ENCODE measurements at regions not wholly inside any gene's neighbourhood (a gene's known extent, or its start where the extent isn't known, plus 50 kb on each side); places are given as distances from the start of the nearest gene placed in this dataset.

DNA sequence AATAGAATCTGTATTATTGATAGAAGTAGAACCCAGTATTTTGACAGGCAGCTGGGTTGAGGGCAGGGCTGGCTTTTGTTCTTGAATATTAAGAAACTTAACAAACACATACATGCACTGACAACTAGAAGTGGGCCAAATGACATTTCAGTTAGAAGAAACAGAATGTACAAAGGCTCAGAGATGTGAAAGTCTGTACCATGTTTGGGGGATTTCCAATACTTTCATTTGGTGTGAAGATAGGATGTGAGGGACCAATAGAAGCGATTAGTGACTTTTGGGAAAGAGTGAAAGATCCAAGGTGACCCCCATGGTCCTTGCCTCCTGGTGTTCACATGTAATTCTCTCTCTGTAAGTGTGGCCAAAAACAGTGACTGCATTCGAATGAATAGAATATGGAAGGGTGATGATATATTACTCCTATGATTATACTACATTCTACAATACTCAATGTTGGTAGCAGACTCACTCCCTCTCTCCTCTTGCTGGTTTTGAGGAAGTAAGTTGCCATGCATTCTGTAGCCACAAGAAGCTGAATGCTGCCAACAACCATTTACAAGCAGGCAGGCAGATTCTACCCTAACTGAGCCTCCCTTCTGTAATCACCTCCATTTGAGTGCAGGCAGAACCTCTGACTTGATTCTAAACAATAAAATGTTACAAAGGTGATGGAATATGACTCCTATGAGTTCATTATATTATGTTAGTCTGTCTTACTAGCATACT lies 151.4 kb downstream of the TMEM168 start:
- DNase-seq (ENCODE audit: low read depth, low spot score) (no peak), ATAC-seq (no peak)
- Histone ChIP-seq H3K9ac (ENCODE audit: low read length) (no peak overlapping the region), H3K4me2 (ENCODE audit: low read length) (no peak overlapping the region), H3K9me2 (ENCODE audit: insufficient read depth) (no peaks in the 10 kb centered on the region), H3K36me3 (ENCODE audit: control insufficient read depth in 1 of 2, insufficient read depth in 2 of 2, low read length in 2 of 2) (no peaks in the 10 kb centered on the region), H2AFZ (ENCODE audit: low read depth, low read length, poor library complexity, severe bottlenecking) (no peak overlapping the region), H3K9me3 (ENCODE audit: control insufficient read depth in 1 of 2, insufficient read depth in 1 of 2, low read depth in 1 of 2, low read length in 2 of 2) (no peaks in the 10 kb centered on the region), H3K27me3 (ENCODE audit: insufficient read depth, low read length) (no peaks in the 10 kb centered on the region), H3K4me3 (replicated peaks in 1 of 2; ENCODE audit: low read depth in 1 of 2, low read length in 2 of 2) (no peak overlapping the region), H3K4me1 (ENCODE audit: control insufficient read depth in 1 of 2, insufficient read depth in 2 of 2, low read length in 2 of 2) (no peaks in the 10 kb centered on the region), H4K20me1 (ENCODE audit: insufficient read depth) (no peaks in the 10 kb centered on the region), H3K27ac (ENCODE audit: low read depth, low read length) (no peak overlapping the region), H3K79me2 (ENCODE audit: insufficient read depth, low read length) (no peaks in the 10 kb centered on the region)
- no TSS peak for BruUV-seq (replicated peaks)
- TF ChIP-seq, protein P1, sequence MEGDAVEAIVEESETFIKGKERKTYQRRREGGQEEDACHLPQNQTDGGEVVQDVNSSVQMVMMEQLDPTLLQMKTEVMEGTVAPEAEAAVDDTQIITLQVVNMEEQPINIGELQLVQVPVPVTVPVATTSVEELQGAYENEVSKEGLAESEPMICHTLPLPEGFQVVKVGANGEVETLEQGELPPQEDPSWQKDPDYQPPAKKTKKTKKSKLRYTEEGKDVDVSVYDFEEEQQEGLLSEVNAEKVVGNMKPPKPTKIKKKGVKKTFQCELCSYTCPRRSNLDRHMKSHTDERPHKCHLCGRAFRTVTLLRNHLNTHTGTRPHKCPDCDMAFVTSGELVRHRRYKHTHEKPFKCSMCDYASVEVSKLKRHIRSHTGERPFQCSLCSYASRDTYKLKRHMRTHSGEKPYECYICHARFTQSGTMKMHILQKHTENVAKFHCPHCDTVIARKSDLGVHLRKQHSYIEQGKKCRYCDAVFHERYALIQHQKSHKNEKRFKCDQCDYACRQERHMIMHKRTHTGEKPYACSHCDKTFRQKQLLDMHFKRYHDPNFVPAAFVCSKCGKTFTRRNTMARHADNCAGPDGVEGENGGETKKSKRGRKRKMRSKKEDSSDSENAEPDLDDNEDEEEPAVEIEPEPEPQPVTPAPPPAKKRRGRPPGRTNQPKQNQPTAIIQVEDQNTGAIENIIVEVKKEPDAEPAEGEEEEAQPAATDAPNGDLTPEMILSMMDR (IDR thresholded peaks at IDR 0.05 in 2 of 3, conservative IDR thresholded peaks at IDR 0.05 in 1 of 3; ENCODE audit: borderline replicate concordance in 1 of 3, insufficient read depth in 1 of 3, low read depth in 2 of 3, low read length in 2 of 3) = no peak
- TF ChIP-seq, protein P2, sequence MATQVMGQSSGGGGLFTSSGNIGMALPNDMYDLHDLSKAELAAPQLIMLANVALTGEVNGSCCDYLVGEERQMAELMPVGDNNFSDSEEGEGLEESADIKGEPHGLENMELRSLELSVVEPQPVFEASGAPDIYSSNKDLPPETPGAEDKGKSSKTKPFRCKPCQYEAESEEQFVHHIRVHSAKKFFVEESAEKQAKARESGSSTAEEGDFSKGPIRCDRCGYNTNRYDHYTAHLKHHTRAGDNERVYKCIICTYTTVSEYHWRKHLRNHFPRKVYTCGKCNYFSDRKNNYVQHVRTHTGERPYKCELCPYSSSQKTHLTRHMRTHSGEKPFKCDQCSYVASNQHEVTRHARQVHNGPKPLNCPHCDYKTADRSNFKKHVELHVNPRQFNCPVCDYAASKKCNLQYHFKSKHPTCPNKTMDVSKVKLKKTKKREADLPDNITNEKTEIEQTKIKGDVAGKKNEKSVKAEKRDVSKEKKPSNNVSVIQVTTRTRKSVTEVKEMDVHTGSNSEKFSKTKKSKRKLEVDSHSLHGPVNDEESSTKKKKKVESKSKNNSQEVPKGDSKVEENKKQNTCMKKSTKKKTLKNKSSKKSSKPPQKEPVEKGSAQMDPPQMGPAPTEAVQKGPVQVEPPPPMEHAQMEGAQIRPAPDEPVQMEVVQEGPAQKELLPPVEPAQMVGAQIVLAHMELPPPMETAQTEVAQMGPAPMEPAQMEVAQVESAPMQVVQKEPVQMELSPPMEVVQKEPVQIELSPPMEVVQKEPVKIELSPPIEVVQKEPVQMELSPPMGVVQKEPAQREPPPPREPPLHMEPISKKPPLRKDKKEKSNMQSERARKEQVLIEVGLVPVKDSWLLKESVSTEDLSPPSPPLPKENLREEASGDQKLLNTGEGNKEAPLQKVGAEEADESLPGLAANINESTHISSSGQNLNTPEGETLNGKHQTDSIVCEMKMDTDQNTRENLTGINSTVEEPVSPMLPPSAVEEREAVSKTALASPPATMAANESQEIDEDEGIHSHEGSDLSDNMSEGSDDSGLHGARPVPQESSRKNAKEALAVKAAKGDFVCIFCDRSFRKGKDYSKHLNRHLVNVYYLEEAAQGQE (IDR thresholded peaks at IDR 0.05; ENCODE audit: low read depth) = no peak
- TF ChIP-seq POLR2A (IDR thresholded peaks at IDR 0.05; ENCODE audit: borderline replicate concordance, extremely low read depth, insufficient read depth, insufficient read length) (no peak), CEBPB (IDR thresholded peaks at IDR 0.05; ENCODE audit: low read depth) (no peak), YY1 (IDR thresholded peaks at IDR 0.05; ENCODE audit: extremely low read depth, insufficient replicate concordance, low read depth, low read length) (no peak), EZH2phosphoT487 (IDR thresholded peaks at IDR 0.05; ENCODE audit: borderline replicate concordance) (no peak)
- POLR2A ChIA-PET = no interaction called here
- intact Hi-C loops (cut with micrococcal nuclease) = no loop called here
- CTCF ChIA-PET = no interaction called here
- RAD21 ChIA-PET (ENCODE audit: low non-redundant PET in 1 of 2, low total read pairs in 2 of 2, uncharacterized antibody in 2 of 2, unreplicated experiment in 2 of 2) = no interaction called here
